ENCODE measurements at regions not wholly inside any gene's neighbourhood (a gene's known extent, or its start where the extent isn't known, plus 50 kb on each side); places are given as distances from the start of the nearest gene placed in this dataset.

- TF ChIP-seq, protein P1, sequence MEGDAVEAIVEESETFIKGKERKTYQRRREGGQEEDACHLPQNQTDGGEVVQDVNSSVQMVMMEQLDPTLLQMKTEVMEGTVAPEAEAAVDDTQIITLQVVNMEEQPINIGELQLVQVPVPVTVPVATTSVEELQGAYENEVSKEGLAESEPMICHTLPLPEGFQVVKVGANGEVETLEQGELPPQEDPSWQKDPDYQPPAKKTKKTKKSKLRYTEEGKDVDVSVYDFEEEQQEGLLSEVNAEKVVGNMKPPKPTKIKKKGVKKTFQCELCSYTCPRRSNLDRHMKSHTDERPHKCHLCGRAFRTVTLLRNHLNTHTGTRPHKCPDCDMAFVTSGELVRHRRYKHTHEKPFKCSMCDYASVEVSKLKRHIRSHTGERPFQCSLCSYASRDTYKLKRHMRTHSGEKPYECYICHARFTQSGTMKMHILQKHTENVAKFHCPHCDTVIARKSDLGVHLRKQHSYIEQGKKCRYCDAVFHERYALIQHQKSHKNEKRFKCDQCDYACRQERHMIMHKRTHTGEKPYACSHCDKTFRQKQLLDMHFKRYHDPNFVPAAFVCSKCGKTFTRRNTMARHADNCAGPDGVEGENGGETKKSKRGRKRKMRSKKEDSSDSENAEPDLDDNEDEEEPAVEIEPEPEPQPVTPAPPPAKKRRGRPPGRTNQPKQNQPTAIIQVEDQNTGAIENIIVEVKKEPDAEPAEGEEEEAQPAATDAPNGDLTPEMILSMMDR (IDR thresholded peaks at IDR 0.05), result no peak
- no peak for TF ChIP-seq POLR2A (IDR thresholded peaks at IDR 0.05)
Observed at GRCh38 chr3:144818973-144819372, 847.4 kb downstream of the DIPK2A start.

Measured in body of pancreas (tissue), 4 donors.